H9 (cell line): ENCODE measurements at regions not wholly inside any gene's neighbourhood (a gene's known extent, or its start where the extent isn't known, plus 50 kb on each side); places are given as distances from the start of the nearest gene placed in this dataset.

Source experiments
- DNase-seq: peaks from one replicate; pipeline ENCODE4 v3.0.0-alpha.2; 2017
- H2AFZ ChIP-seq: one replicate; pipeline ENCODE4 v1.6.1; 2013; ENCODE audit warnings: mild to moderate bottlenecking, low read length, control low read depth, moderate library complexity
- H2AK5ac ChIP-seq: 2 replicates; pipeline ENCODE4 v1.6.1; 2013; ENCODE audit warnings: low read length, control low read depth, mixed read lengths; ENCODE audit not compliant: insufficient read length
- H2BK120ac ChIP-seq: one replicate; pipeline ENCODE4 v1.6.1; 2013; ENCODE audit warnings: low read depth, mild to moderate bottlenecking, low read length, control low read depth, inconsistent platforms; ENCODE audit not compliant: poor library complexity, severe bottlenecking
- H2BK12ac ChIP-seq: 2 replicates; pipeline ENCODE4 v1.6.1; 2013; ENCODE audit warnings: low read length, control low read depth, mixed read lengths, low read depth; ENCODE audit not compliant: insufficient read length
- H2BK15ac ChIP-seq: 2 replicates; pipeline ENCODE4 v1.6.1; 2013; ENCODE audit warnings: low read depth, low read length, control low read depth
- H2BK20ac ChIP-seq: one replicate; pipeline ENCODE4 v1.6.1; 2013; ENCODE audit warnings: low read depth, mild to moderate bottlenecking, low read length, control low read depth, inconsistent platforms; ENCODE audit not compliant: poor library complexity, severe bottlenecking
- H2BK5ac ChIP-seq: 2 replicates; pipeline ENCODE4 v1.6.1; 2013; ENCODE audit warnings: low read length, control low read depth, mixed read lengths; ENCODE audit not compliant: insufficient read length
- H3K14ac ChIP-seq: 2 replicates; pipeline ENCODE4 v1.6.1; 2013; ENCODE audit warnings: low read length, control low read depth; ENCODE audit not compliant: insufficient read depth
- H3K18ac ChIP-seq: 2 replicates; pipeline ENCODE4 v1.6.1; 2013; ENCODE audit warnings: low read depth, mild to moderate bottlenecking, mixed read lengths, low read length, control low read depth; ENCODE audit not compliant: insufficient read length
- H3K23ac ChIP-seq: 2 replicates; pipeline ENCODE4 v1.6.1; 2013; ENCODE audit warnings: low read length, control low read depth, mixed read lengths, low read depth; ENCODE audit not compliant: insufficient read length
- H3K23me2 ChIP-seq: 2 replicates; pipeline ENCODE4 v1.6.1; 2013; ENCODE audit warnings: low read depth, mild to moderate bottlenecking, mixed read lengths, low read length, control low read depth; ENCODE audit not compliant: insufficient read length, poor library complexity, severe bottlenecking
- H3K27ac ChIP-seq: 2 replicates; pipeline ENCODE4 v1.5.1; 2013; ENCODE audit warnings: low read length, control low read depth, mixed read lengths, low read depth; ENCODE audit not compliant: insufficient read length
- H3K27me3 ChIP-seq: 2 replicates; pipeline ENCODE4 v1.6.1; 2013; ENCODE audit warnings: low read length, control low read depth, inconsistent platforms; ENCODE audit not compliant: insufficient read depth
- H3K4ac ChIP-seq: 2 replicates; pipeline ENCODE4 v1.6.1; 2013; ENCODE audit warnings: low read depth, mild to moderate bottlenecking, control low read depth, inconsistent platforms, low read length, moderate library complexity
- H3K4me1 ChIP-seq: 2 replicates; pipeline ENCODE4 v1.6.1; 2013; ENCODE audit warnings: low read length, control low read depth, inconsistent platforms; ENCODE audit not compliant: insufficient read depth
- H3K4me2 ChIP-seq: 2 replicates; pipeline ENCODE4 v1.6.1; 2013; ENCODE audit warnings: low read length, control low read depth, mixed read lengths; ENCODE audit not compliant: insufficient read length, insufficient read depth
- H3K56ac ChIP-seq: 2 replicates; pipeline ENCODE4 v1.6.1; 2013; ENCODE audit warnings: low read depth, mild to moderate bottlenecking, mixed read lengths, low read length, control low read depth; ENCODE audit not compliant: insufficient read length
- H3K79me1 ChIP-seq: 2 replicates; pipeline ENCODE4 v1.6.1; 2013; ENCODE audit warnings: low read depth, mild to moderate bottlenecking, moderate library complexity, low read length, control low read depth, inconsistent platforms; ENCODE audit not compliant: insufficient read depth, poor library complexity, severe bottlenecking
- H3K79me2 ChIP-seq: 2 replicates; pipeline ENCODE4 v1.6.1; 2013; ENCODE audit warnings: low read length, control low read depth, inconsistent platforms; ENCODE audit not compliant: insufficient read depth
- H3K9ac ChIP-seq: 2 replicates; pipeline ENCODE4 v1.6.1; 2013; ENCODE audit warnings: low read length, control low read depth, mixed read lengths; ENCODE audit not compliant: insufficient read length; ENCODE audit errors: extremely low read depth
- H3K9me3 ChIP-seq: one replicate; pipeline ENCODE4 v1.6.1; 2013; ENCODE audit warnings: low read depth, low read length, inconsistent platforms; ENCODE audit not compliant: control insufficient read depth
- H3T11ph ChIP-seq: one replicate; pipeline ENCODE4 v1.6.1; 2013; ENCODE audit warnings: mild to moderate bottlenecking, low read length, control low read depth, inconsistent platforms
- H4K20me1 ChIP-seq: one replicate; pipeline ENCODE4 v1.6.1; 2013; ENCODE audit not compliant: control insufficient read depth, insufficient read length, insufficient read depth
- H4K5ac ChIP-seq: 2 replicates; pipeline ENCODE4 v1.6.1; 2013; ENCODE audit warnings: low read depth, mild to moderate bottlenecking, mixed read lengths, low read length, control low read depth; ENCODE audit not compliant: insufficient read length
- H4K8ac ChIP-seq: replicated peaks from 2 replicates; pipeline ENCODE4 v1.6.1; 2013; ENCODE audit warnings: low read length, control low read depth, mixed read lengths, low read depth; ENCODE audit not compliant: insufficient read length
- H4K91ac ChIP-seq: 2 replicates; pipeline ENCODE4 v1.6.1; 2013; ENCODE audit warnings: low read depth, mild to moderate bottlenecking, moderate library complexity, mixed read lengths, low read length, control low read depth; ENCODE audit not compliant: insufficient read length
- H3K27ac Mint-ChIP-seq, 3 experiments: 2 replicates in 2 of 3; 3 replicates in 1 of 3; pipeline ENCODE4 v1.8.0; 2020 to 2021; ENCODE audit warnings: mixed read lengths in 3 of 3, mild to moderate bottlenecking in 1 of 3, moderate library complexity in 1 of 3
- H3K27me3 Mint-ChIP-seq: 2 replicates; pipeline ENCODE4 v1.8.0; 2021; ENCODE audit warnings: low read depth, mild to moderate bottlenecking, moderate library complexity, mixed read lengths
- H3K36me3 Mint-ChIP-seq, 3 experiments: 2 replicates in 2 of 3; 3 replicates in 1 of 3; pipeline ENCODE4 v1.8.0; 2020 to 2021; ENCODE audit warnings: low read depth in 3 of 3, mixed read lengths in 3 of 3; ENCODE audit not compliant: insufficient read depth in 1 of 3
- H3K4me1 Mint-ChIP-seq, 2 experiments: 2 replicates each; pipeline ENCODE4 v1.8.0; 2020; ENCODE audit warnings: mixed read lengths in 2 of 2
- H3K4me3 Mint-ChIP-seq, 2 experiments: 2 replicates in 1 of 2; 3 replicates in 1 of 2; pipeline ENCODE4 v1.8.0; 2020 to 2021; ENCODE audit warnings: mild to moderate bottlenecking in 2 of 2, mixed read lengths in 2 of 2, moderate library complexity in 1 of 2
- H3K9me3 Mint-ChIP-seq, 2 experiments: 2 replicates in 1 of 2; 3 replicates in 1 of 2; pipeline ENCODE4 v1.8.0; 2020; ENCODE audit warnings: mild to moderate bottlenecking in 2 of 2, mixed read lengths in 2 of 2, moderate library complexity in 1 of 2
- WGBS: extraction: QIAGEN DNeasy Blood & Tissue Kit; methylation state at CpG from one replicate; pipeline ENCODE4 v1.1.7; 2013; ENCODE audit warnings: missing lambda C conversion rate, low lambda C conversion rate, mixed read lengths; ENCODE audit not compliant: insufficient read length; ENCODE audit errors: extremely low coverage; 5-methylcytosine and 5-hydroxymethylcytosine counted together
- TF ChIP-seq, protein P1 (sequence below): fragments of 200-600 bp; sonication (generic); conservative IDR thresholded peaks from 3 replicates; pipeline ENCODE4 v1.8.0; 2021; ENCODE audit warnings: antibody characterized with exemption, mild to moderate bottlenecking

DNA sequence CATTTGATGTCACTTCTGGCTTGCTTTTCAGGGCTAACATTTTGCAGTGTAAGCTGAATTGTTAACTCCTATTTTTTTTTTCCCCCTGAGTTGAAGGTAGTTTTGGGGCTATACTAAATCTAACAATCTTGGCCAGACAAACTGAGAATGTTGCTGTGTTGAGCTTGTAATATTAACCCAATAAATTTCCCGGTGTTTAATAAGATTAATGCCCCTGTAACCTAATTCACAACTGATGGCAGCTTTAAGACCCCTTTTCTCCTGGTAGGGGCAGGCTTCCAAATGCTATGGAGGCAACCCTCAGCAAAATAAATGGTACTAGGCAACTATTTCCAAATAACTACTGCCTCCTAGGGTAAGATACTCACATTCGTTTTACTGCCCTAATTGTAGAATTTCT is 549.6 kb upstream of the KIF2B start:
- no CpG with 5 or more reads among the region's 2 CpGs for WGBS
- no peak for DNase-seq
- H3K4me1 Mint-ChIP-seq: peaks cover 4% of the 10 kb centered on the region in 2 experiments; a peak in 2 of 4 replicates
- Histone ChIP-seq H2BK20ac (no peak overlapping the region), H2BK120ac (no peak overlapping the region), H3K27me3 (no peaks in the 10 kb centered on the region), H3K4me2 (no peak overlapping the region), H3T11ph (no peak overlapping the region), H2BK15ac (no peak overlapping the region), H3K79me2 (no peaks in the 10 kb centered on the region), H2AK5ac (no peak overlapping the region), H3K9ac (no peak overlapping the region), H3K79me1 (no peaks in the 10 kb centered on the region), H3K14ac (no peak overlapping the region), H2BK5ac (no peak overlapping the region), H3K23ac (no peak overlapping the region), H3K23me2 (no peaks in the 10 kb centered on the region), H3K9me3 (no peaks in the 10 kb centered on the region), H3K4ac (no peak overlapping the region), H4K5ac (no peak overlapping the region), H4K8ac (no peak overlapping the region), H3K18ac (no peak overlapping the region), H2AFZ (no peak overlapping the region), H3K4me1 (peaks cover 2% of the 10 kb centered on the region; the same call in 1 of the 2 replicates), H3K27ac (no peak overlapping the region), H4K91ac (no peak overlapping the region), H2BK12ac (no peak overlapping the region), H3K56ac (no peak overlapping the region), H4K20me1 (no peaks in the 10 kb centered on the region)
- no peak overlapping the region for H3K4me3 Mint-ChIP-seq
- H3K27ac Mint-ChIP-seq: no peak overlapping the region; a peak in 1 of 7 replicates
- no peaks in the 10 kb centered on the region for H3K9me3 Mint-ChIP-seq
- no peaks in the 10 kb centered on the region for H3K36me3 Mint-ChIP-seq
- TF ChIP-seq, protein P1, sequence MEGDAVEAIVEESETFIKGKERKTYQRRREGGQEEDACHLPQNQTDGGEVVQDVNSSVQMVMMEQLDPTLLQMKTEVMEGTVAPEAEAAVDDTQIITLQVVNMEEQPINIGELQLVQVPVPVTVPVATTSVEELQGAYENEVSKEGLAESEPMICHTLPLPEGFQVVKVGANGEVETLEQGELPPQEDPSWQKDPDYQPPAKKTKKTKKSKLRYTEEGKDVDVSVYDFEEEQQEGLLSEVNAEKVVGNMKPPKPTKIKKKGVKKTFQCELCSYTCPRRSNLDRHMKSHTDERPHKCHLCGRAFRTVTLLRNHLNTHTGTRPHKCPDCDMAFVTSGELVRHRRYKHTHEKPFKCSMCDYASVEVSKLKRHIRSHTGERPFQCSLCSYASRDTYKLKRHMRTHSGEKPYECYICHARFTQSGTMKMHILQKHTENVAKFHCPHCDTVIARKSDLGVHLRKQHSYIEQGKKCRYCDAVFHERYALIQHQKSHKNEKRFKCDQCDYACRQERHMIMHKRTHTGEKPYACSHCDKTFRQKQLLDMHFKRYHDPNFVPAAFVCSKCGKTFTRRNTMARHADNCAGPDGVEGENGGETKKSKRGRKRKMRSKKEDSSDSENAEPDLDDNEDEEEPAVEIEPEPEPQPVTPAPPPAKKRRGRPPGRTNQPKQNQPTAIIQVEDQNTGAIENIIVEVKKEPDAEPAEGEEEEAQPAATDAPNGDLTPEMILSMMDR: peak; percentile 45; the same call in 2 of the 3 replicates
- no peaks in the 10 kb centered on the region for H3K27me3 Mint-ChIP-seq
